ENCODE measurements at regions not wholly inside any gene's neighbourhood (a gene's known extent, or its start where the extent isn't known, plus 50 kb on each side); places are given as distances from the start of the nearest gene placed in this dataset.

GRCh38 chr22:23007823-23008222, 62.5 kb upstream of the GNAZ start:
- DNase-seq (ENCODE audit: low read depth, low spot score): no peak
- in situ Hi-C loops (cut with HindIII; ENCODE audit: low sequenced_read_pairs): no loop called here
- no peak overlapping the region for H3K4me3 ChIP-seq (ENCODE audit: low read depth, low read length)
- TF ChIP-seq CTCF (IDR thresholded peaks at IDR 0.05; ENCODE audit: low read depth, low read length): no peak

GRCh38 chr22:23008896-23009295, 61.4 kb upstream of the GNAZ start:
- TF ChIP-seq CTCF (IDR thresholded peaks at IDR 0.05; ENCODE audit: low read depth, low read length): no peak
- in situ Hi-C loops (cut with HindIII; ENCODE audit: low sequenced_read_pairs): no loop called here
- DNase-seq (ENCODE audit: low read depth, low spot score): no peak
- no peak overlapping the region for H3K4me3 ChIP-seq (ENCODE audit: low read depth, low read length)
